ENCODE measurements at regions not wholly inside any gene's neighbourhood (a gene's known extent, or its start where the extent isn't known, plus 50 kb on each side); places are given as distances from the start of the nearest gene placed in this dataset.

DNA sequence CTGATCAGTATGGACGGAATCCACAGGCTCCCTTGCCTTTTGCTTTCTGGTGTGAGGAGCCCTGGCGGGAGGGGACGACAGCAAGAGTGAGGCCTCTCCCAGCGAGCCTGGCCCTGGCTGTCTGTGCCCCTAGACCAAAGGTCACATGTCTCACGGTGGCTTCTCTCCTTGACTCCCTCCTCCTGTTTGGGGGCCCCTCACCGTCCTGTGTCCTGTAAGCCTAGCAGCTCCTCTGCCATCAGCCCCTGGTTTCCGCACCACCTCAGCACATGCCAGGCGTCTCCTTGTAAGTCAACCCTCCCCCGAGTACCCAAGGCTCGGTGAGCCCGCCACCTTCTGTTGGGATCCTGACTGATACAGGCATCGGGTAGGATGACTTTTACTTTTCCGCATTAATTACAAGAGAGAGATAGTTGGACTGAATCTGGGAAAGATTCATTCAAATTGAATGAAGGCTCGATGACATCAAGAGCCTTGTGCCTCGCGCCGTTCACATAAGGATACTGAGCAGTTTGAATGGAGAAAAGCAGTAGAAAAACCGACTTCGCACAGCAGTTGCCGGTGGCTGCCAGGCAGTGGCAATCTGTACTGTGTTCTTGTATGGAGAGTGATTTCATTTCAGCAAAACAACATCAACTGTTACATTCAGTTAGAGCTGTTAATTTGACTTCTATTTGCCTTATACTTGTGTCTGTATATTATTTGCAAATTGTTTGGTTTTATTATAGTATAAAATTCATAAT is 119.8 kb downstream of the XRCC2 start:
- Histone ChIP-seq H3K4me3 (ENCODE audit: low read length in 3 of 3) (no peak overlapping the region), H3K27me3 (ENCODE audit: control insufficient read depth, insufficient read depth, low read length) (no peaks in the 10 kb centered on the region), H3K36me3 (ENCODE audit: control insufficient read depth in 2 of 3, insufficient read depth in 3 of 3, low read length in 3 of 3) (no peaks in the 10 kb centered on the region), H3K4me1 (ENCODE audit: control insufficient read depth in 2 of 3, insufficient read depth in 2 of 3, low read depth in 1 of 3, low read length in 3 of 3) (no peaks in the 10 kb centered on the region), H3K9me3 (ENCODE audit: control insufficient read depth in 2 of 3, insufficient read depth in 1 of 3, low read length in 3 of 3) (no peaks in the 10 kb centered on the region), H3K9ac (ENCODE audit: low read length in 3 of 3) (no peak overlapping the region), H3K27ac (ENCODE audit: low read depth in 2 of 2, low read length in 2 of 2) (no peak overlapping the region)
- DNase-seq, result no peak
- TF ChIP-seq, protein P1, sequence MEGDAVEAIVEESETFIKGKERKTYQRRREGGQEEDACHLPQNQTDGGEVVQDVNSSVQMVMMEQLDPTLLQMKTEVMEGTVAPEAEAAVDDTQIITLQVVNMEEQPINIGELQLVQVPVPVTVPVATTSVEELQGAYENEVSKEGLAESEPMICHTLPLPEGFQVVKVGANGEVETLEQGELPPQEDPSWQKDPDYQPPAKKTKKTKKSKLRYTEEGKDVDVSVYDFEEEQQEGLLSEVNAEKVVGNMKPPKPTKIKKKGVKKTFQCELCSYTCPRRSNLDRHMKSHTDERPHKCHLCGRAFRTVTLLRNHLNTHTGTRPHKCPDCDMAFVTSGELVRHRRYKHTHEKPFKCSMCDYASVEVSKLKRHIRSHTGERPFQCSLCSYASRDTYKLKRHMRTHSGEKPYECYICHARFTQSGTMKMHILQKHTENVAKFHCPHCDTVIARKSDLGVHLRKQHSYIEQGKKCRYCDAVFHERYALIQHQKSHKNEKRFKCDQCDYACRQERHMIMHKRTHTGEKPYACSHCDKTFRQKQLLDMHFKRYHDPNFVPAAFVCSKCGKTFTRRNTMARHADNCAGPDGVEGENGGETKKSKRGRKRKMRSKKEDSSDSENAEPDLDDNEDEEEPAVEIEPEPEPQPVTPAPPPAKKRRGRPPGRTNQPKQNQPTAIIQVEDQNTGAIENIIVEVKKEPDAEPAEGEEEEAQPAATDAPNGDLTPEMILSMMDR (IDR thresholded peaks at IDR 0.05; ENCODE audit: borderline replicate concordance, extremely low read depth, insufficient read depth), result no peak
- no peak for FAIRE-seq
- intact Hi-C loops (cut with DNase I), result no loop called here

DNA sequence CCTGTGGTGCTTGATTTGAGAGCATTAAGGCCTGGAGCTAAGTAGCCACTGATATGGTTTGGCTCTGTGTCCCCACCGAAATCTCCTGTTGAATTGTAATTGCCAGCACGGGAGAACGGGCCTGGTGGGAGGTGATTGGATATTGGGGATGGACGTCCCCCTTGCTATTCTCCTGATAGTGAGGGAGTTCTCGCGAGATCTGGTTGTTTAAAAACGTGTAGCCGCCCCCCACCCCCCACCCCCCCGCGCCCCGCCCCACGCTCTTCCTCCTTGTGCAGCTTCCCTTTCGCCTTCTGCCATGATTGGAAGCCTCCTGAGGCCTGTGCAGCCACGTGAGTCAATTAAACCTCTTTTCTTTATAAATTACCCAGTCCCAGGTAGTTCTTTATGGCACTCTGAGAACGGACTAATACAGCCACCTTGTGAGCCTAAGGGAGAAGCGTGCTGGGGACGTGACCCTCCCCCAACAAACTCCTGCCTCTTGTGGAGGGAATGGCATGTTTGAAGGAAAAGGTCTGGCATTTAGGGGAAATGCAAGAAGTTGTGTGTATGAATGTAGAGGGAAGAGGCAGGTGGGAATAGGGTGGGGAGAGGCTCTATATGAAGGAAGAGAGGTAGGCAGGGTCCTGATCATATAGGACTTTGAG is 118.0 kb upstream of the KMT2C start:
- no peak overlapping the region for H3K27ac ChIP-seq (ENCODE audit: low read depth in 2 of 2, low read length in 2 of 2)
- H3K36me3 ChIP-seq (ENCODE audit: control insufficient read depth in 2 of 3, insufficient read depth in 3 of 3, low read length in 3 of 3), result no peaks in the 10 kb centered on the region
- TF ChIP-seq, protein P1 (IDR thresholded peaks at IDR 0.05; ENCODE audit: borderline replicate concordance, extremely low read depth, insufficient read depth), result no peak
- H3K4me1 ChIP-seq (ENCODE audit: control insufficient read depth in 2 of 3, insufficient read depth in 2 of 3, low read depth in 1 of 3, low read length in 3 of 3), result no peaks in the 10 kb centered on the region
- intact Hi-C loops (cut with DNase I), result no loop called here
- H3K9me3 ChIP-seq (ENCODE audit: control insufficient read depth in 2 of 3, insufficient read depth in 1 of 3, low read length in 3 of 3), result no peaks in the 10 kb centered on the region
- H3K27me3 ChIP-seq (ENCODE audit: control insufficient read depth, insufficient read depth, low read length), result no peaks in the 10 kb centered on the region
- FAIRE-seq, result no peak
- DNase-seq, result no peak
- no peak overlapping the region for H3K9ac ChIP-seq (ENCODE audit: low read length in 3 of 3)
- H3K4me3 ChIP-seq (ENCODE audit: low read length in 3 of 3), result no peak overlapping the region

- Histone ChIP-seq H3K4me3 (ENCODE audit: low read length in 3 of 3) (no peak overlapping the region), H3K9ac (ENCODE audit: low read length in 3 of 3) (no peak overlapping the region), H3K4me1 (ENCODE audit: control insufficient read depth in 2 of 3, insufficient read depth in 2 of 3, low read depth in 1 of 3, low read length in 3 of 3) (no peaks in the 10 kb centered on the region), H3K36me3 (ENCODE audit: control insufficient read depth in 2 of 3, insufficient read depth in 3 of 3, low read length in 3 of 3) (no peaks in the 10 kb centered on the region), H3K27ac (ENCODE audit: low read depth in 2 of 2, low read length in 2 of 2) (no peak overlapping the region), H3K27me3 (ENCODE audit: control insufficient read depth, insufficient read depth, low read length) (no peaks in the 10 kb centered on the region), H3K9me3 (ENCODE audit: control insufficient read depth in 2 of 3, insufficient read depth in 1 of 3, low read length in 3 of 3) (no peaks in the 10 kb centered on the region)
- no peak for FAIRE-seq
- TF ChIP-seq, protein P1 (IDR thresholded peaks at IDR 0.05; ENCODE audit: borderline replicate concordance, extremely low read depth, insufficient read depth), result no peak
- no peak for DNase-seq
- intact Hi-C loops (cut with DNase I), result no loop called here
Measured at GRCh38 chr7:152551304-152552036, 115.7 kb upstream of the KMT2C start.
